ENCODE measurements at regions not wholly inside any gene's neighbourhood (a gene's known extent, or its start where the extent isn't known, plus 50 kb on each side); places are given as distances from the start of the nearest gene placed in this dataset.
"Not testable (repeated sequence)": the region's sequence is repeated elsewhere in the genome, so short reads cannot be mapped to it uniquely, and the experiment has no call there.

- not testable (repeated sequence) for DNase-seq
These were observed 81.1 kb downstream of the THSD1 start for GRCh38 chr13:52324831-52325230.

GRCh38 chr13:52319876-52320275 lies 86.1 kb downstream of the THSD1 start:
- DNase-seq, result no peak

- not testable (repeated sequence) for DNase-seq
These were observed 96.1 kb downstream of the THSD1 start for GRCh38 chr13:52309833-52310232.

GRCh38 chr13:52306336-52306735 lies 99.6 kb downstream of the THSD1 start:
- DNase-seq, result not testable (repeated sequence)

GRCh38 chr13:52303098-52303497 lies 102.9 kb downstream of the THSD1 start:
- DNase-seq, result not testable (repeated sequence)

GRCh38 chr13:52302688-52303087 lies 103.3 kb downstream of the THSD1 start:
- DNase-seq, result not testable (repeated sequence)

GRCh38 chr13:52301810-52302400 lies 104.1 kb downstream of the THSD1 start:
- not testable (repeated sequence) for DNase-seq

- not testable (repeated sequence) for DNase-seq
These were observed 107.8 kb downstream of the THSD1 start for GRCh38 chr13:52298079-52298661.

- not testable (repeated sequence) for DNase-seq
These were observed 117.1 kb downstream of the THSD1 start for GRCh38 chr13:52288891-52289290.

GRCh38 chr13:52281387-52281786 lies 122.0 kb upstream of the NEK3 start:
- not testable (repeated sequence) for DNase-seq

- not testable (repeated sequence) for DNase-seq
These were observed 120.0 kb upstream of the NEK3 start for GRCh38 chr13:52279408-52279807.

GRCh38 chr13:52254299-52254698 lies 94.9 kb upstream of the NEK3 start:
- not testable (repeated sequence) for DNase-seq

- not testable (repeated sequence) for DNase-seq
These were observed 81.4 kb upstream of the NEK3 start for GRCh38 chr13:52240752-52241151.

GRCh38 chr13:52235900-52236595 lies 76.7 kb upstream of the NEK3 start:
- peak; percentile 4 for DNase-seq

GRCh38 chr13:52234928-52235327 lies 75.5 kb upstream of the NEK3 start:
- DNase-seq, result not testable (repeated sequence)

- DNase-seq, result not testable (repeated sequence)
These were observed 63.7 kb upstream of the NEK3 start for GRCh38 chr13:52223063-52223462.

- DNase-seq, result not testable (repeated sequence)
These were observed 54.5 kb upstream of the NEK3 start for GRCh38 chr13:52213920-52214319.

- DNase-seq, result not testable (repeated sequence)
These were observed 53.5 kb upstream of the NEK3 start for GRCh38 chr13:52212886-52213285.

- not testable (repeated sequence) for DNase-seq
These were observed 52.0 kb upstream of the NEK3 start for GRCh38 chr13:52211416-52211776.

- not testable (repeated sequence) for DNase-seq
These were observed 51.4 kb upstream of the NEK3 start for GRCh38 chr13:52210564-52211415.

Data from skin of body (tissue), 1 donor.